Effector CD4-positive, alpha-beta T cell (primary cell): ENCODE measurements at regions not wholly inside any gene's neighbourhood (a gene's known extent, or its start where the extent isn't known, plus 50 kb on each side); places are given as distances from the start of the nearest gene placed in this dataset.
"Not testable (repeated sequence)": the region's sequence is repeated elsewhere in the genome, so short reads cannot be mapped to it uniquely, and the experiment has no call there.

Experiments
- DNase-seq: peaks from one replicate; pipeline ENCODE4 v3.0.0-alpha.2; 2020

GRCh38 chr2:64745562-64745961 is 91.8 kb upstream of the SERTAD2 start:
- no peak for DNase-seq

DNA sequence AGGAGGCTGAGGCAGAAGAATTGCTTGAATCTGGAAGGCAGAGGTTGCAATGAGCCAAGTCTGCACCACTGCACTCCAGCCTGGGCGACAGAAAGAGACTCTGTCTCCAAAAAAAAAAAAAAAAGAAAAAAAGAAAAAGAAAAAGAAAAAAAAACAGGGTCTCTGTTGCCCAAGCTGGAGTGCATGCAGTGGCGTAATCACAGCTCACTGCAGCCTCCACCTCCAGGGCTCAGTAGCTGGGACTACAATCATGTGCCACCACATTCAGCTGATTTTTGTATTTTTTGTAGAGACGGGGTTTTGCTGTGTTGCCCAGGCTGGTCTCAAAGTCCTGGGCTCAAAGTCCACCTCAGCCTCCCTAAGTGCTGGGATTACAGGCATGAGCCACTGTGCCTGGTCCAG is 94.0 kb upstream of the SERTAD2 start:
- DNase-seq: not testable (repeated sequence)

GRCh38 chr2:64748147-64748546 is 94.4 kb upstream of the SERTAD2 start:
- no peak for DNase-seq

DNA sequence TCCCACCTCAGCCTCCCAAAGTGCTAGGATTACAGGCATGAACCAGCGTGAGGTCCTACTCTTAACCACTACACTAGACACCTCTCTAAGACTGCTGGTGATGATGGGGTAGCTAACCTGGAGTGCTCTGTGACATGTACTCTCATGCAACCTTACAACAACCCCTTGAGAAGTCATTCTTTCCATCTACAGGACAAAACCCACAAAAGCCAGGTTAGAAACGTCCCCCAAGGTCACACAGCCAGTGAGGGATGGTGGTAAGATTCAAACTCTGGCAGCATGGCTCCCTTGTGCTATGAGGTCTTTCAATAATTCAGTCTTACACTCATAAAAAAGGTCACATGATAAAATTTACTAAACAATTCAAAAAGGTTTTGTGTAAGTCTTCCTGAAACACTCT is 94.8 kb upstream of the SERTAD2 start:
- no peak for DNase-seq

DNA sequence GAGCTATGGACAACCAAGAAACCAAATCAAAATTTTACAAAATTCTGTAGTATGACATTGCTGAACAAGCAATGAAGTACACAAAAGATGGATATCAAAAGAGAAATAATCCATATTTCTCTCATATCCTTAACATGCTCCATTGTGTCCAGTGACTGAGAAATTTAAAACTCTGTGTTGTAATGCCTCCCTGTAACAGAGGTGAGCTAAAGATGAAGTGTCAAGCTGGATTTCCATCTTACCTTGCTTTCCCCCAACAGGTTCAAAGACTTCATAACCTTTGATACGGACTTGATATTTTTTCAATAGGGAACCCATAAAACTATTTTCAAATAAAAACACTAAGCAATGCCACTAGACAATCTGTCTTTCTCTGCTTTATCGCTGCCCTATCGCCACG is 95.7 kb upstream of the SERTAD2 start:
- DNase-seq: no peak

DNA sequence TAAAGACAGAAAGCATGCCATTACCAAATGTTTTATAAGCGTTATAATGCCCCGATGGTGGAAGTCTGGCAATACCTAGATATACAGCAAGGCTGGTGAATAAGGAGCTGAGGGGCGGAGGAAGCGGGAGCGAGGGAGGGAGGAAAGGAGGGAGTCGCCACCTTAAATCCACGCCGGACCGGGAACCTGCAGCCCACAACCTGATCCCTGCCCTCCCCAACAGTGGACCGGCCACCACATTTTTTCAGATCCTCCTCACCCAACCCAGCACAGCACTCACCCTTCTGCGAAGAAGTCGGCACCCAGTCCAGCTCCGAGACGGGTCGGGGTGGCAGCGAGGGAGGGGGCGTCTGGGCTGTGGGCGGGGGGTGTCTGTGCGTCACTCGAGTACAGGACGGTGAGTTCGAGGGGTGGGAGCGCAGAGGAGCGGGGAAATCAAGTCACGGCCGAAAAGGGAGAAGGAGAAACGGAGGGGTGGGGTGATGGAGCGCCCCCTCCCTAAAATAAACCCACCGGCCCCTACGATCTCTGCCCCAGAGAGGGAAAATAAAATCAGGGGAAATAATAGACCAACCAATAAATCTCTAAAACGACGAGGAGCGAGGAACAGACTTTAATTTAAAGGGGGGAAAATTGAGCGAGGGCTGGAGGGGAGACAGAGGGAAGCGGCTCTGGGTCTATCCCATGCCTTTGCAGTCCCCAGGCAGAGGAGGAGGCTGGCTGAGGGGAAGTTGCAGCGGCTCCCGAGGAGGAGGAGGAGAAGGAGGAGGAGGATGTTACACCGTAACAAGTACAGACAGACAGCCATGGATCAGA is 96.5 kb upstream of the SERTAD2 start:
- peak; percentile 18 for DNase-seq

DNA sequence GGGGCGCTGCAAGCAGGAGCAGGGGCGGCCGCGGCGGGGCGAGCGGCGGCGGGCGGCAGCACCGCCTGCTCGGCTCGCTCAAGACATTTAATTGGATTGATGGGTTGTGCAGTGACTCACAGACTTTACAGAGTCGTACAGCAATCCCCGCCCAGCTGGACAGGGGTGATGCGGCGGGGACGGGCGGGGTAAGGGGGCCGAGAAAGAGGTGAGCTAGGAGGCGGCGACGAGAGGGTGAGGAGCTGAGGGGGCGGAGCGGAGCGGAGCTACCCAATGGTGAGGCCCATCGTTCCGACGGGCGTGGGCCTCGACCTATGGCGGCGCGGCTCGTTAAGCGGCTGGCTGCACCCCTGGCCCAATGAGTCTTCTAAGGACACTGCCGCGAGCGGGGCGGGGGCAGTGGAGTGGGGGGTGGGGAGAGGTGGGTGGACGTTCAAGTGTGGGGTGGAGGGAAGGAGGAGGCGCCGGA is 97.1 kb upstream of the SERTAD2 start:
- DNase-seq: peak; percentile 95

GRCh38 chr2:64751286-64752260 is 97.9 kb upstream of the SERTAD2 start:
- no peak for DNase-seq

DNA sequence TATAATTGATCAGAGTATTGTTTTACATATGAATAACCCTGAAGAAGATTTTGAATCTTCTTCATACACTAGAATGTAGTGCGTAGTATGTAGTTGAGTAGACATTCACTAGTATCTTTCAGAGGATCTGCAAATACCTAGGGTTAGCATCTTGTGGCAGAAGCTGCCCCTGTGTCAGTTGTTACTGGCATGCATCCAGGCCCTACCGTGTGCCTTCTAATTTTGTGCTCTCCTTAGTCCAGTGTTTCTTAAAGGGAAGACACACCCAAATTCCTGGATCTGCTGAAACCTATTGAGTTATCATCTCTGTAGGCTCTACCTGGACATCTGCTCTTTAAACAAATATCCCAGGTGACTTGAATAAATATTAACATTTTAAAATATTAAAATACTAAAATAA is 99.7 kb upstream of the SERTAD2 start:
- no peak for DNase-seq

GRCh38 chr2:64754570-64754969 is 100.9 kb upstream of the SERTAD2 start:
- no peak for DNase-seq

DNA sequence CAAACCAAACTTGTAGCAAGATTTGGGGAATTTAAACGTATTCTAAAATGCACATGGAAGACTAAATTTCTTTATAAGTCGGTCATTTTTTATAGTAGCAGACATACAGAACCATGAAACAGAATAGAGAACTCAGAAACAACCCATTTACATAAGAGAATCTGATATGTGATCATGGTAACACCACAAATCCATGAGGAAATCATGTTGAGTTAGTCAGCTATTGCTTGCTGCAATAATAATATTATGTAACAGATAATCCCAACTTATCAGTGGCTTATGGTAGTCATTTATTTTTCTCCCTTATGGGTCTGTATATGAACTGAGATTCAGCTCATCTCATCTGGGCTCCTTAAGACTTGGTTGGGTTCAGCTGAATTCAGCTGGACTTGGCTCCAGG is 103.4 kb upstream of the SERTAD2 start:
- no peak for DNase-seq

DNA sequence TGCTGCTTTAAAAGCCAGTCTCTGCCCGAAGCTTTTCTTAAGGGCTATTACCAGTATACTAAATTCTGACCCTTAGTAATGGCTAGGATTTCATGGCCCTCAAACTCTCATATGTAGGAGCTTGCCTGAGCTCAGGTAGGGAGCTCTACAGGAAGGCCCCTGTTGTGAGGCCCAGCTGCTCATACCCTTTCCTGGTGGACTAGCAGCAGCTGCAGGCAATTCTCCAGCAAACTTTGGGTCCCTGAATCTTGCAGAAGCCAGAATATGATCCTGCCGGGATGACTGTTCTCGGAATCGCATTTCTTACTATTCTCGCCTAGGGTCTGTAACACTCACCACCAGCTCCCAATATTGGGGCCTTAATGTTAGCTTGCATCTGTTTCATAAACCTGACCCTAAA is 106.4 kb upstream of the SERTAD2 start:
- no peak for DNase-seq

DNA sequence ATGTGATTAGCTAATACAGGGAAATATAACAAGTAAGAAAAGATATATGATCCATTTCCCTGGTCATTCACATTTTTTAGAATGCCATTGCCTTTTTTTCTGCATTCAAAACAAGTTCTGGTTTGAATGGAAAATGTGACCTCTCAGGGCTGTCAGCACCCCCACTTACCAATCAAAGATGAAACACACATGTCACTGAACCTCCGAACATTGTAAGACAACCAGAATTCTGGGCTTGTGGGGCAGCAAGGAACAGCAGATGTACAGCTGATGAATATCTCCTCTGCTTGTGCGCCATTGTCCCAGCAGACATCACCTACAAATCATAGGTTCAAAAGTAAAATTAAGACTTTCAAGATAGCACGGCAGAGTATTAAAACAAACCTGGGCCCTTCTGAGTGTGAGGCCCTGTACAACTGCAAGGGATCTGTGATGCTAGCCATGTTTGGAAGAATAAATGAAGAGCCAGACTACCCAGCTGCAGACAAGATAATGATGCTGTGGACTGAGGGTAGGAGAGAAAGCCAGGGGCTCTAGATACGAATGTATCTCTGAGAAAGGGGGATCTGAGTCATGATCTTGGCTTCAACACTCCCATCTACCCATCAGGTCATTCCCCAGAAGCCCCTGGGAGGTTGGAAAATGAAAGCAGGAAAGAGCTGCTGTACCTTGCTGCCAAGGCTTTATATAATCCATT is 108.7 kb upstream of the SERTAD2 start:
- no peak for DNase-seq

GRCh38 chr2:64763126-64763525 is 109.4 kb upstream of the SERTAD2 start:
- DNase-seq: no peak

- no peak for DNase-seq
These were observed 111.6 kb upstream of the SERTAD2 start for GRCh38 chr2:64765160-64765805.

GRCh38 chr2:64766841-64767669 is 113.3 kb upstream of the SERTAD2 start:
- DNase-seq: no peak

DNA sequence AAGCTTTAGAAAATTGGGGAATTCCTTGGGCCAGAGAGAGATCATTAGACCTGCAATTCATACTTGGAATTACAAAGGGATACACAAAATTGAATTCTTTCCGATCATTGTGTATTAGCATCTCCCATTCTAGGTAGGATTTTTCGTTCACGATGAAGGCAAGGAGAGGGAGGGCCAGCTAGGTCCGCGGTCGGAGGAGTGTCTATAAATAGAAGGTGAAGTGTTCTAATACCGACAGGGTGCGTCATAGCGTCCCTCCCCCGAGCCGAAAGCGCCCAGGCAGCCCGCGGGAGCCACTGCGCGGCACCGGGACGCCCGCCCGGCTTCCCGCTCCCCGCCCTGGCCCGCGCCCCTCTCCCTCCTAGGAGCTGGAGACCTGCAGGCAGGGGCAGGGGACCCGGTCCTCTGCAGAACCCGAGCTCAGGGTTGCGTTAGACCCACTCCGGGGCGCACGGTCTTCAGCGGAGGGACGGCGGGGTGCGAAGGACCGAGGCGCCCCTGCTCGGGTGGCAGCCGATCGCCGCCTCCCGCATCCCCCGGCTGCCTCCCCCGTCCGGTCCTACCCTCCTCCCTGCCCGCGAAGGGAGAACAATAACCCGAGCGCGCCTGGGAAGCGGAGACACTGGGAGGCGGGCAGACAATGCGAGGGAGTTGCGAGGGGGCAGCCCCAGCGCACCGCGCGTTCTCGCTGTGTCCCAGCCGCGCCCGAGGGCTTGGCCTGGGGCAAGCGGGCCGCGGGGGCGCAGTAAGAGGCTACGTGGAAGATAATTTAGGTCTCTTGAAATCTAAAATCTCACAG is 114.2 kb upstream of the SERTAD2 start:
- DNase-seq: peak; percentile 61

- no peak for DNase-seq
These were observed 114.8 kb upstream of the SERTAD2 start for GRCh38 chr2:64768491-64769005.

- no peak for DNase-seq
These were observed 115.8 kb upstream of the SERTAD2 start for GRCh38 chr2:64769392-64770044.
